ENCODE measurements at regions not wholly inside any gene's neighbourhood (a gene's known extent, or its start where the extent isn't known, plus 50 kb on each side); places are given as distances from the start of the nearest gene placed in this dataset.

DNA sequence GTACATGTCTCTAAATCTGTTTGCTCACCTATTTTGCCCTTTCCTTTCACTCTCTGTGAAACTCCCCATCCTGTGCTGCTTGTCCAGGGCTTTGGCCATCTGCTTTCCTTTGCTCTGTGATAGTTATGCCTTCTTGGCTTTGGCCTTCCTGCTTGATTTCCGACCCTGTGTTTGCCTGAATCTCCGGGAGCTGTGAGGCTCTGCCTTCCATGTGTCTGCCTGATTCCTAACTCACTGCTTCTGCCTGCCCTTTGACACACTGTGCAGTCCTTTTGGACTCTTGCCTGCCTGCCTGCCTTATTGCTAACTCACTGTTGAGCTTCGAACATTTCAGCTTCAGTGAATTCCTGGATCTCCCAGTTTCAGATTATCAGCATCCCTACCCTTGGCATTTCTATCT lies 143.1 kb downstream of the C4orf33 start:
- Histone ChIP-seq H3K4me3 (ENCODE audit: low read length) (no peak overlapping the region), H4K5ac (ENCODE audit: low read length) (no peak overlapping the region), H3K4me1 (ENCODE audit: control insufficient read depth, low read depth, low read length) (no peaks in the 10 kb centered on the region), H4K8ac (ENCODE audit: low read depth, low read length) (no peak overlapping the region), H2BK5ac (ENCODE audit: low read length) (no peak overlapping the region), H3K23ac (ENCODE audit: low read length) (no peak overlapping the region), H3K27ac (ENCODE audit: low read depth, low read length) (no peak overlapping the region), H3K9ac (ENCODE audit: low read length) (no peak overlapping the region), H2BK120ac (ENCODE audit: low read depth, low read length) (no peak overlapping the region), H3K27me3 (ENCODE audit: insufficient read depth, low read length, poor library complexity) (no peaks in the 10 kb centered on the region), H3K36me3 (ENCODE audit: control insufficient read depth, insufficient read depth, low read length) (no peaks in the 10 kb centered on the region), H2AK5ac (ENCODE audit: low read length) (no peak overlapping the region), H3K4ac (ENCODE audit: low read depth, low read length) (no peak overlapping the region), H3K4me2 (ENCODE audit: low read length) (no peak overlapping the region), H3K56ac (ENCODE audit: low read length) (no peak overlapping the region), H3K79me1 (ENCODE audit: low read length) (no peaks in the 10 kb centered on the region), H3K79me2 (ENCODE audit: control insufficient read depth, insufficient read depth, low read length) (no peaks in the 10 kb centered on the region), H2BK15ac (replicated peaks; ENCODE audit: low read depth) (no peak overlapping the region), H3K18ac (ENCODE audit: low read length) (no peak overlapping the region)
- no peak for DNase-seq
- WGBS (ENCODE audit: extremely low coverage, insufficient coverage, low lambda C conversion rate), result no CpG with 5 or more reads among the region's 3 CpGs

DNA sequence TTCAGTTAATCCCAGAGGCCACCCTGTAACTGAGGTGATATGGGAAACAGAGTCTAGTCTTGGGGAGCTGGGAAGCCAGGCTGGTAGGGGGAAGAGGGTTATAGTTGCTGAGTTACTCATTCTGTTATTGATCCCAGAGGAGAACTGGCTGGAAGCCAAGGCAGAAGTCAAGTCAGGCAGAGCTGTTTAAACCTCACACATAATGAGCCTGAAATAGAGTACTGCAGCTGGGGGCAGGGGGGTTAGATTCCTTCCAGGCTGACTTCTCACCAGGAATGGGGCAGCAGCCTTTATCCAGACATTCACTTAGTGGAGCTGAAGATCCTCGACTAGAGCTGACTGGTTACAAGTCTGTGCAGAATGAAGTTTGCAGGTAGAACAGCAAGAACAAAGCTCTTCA lies 144.9 kb downstream of the C4orf33 start:
- H2BK15ac ChIP-seq (replicated peaks; ENCODE audit: low read depth), result no peak overlapping the region
- no peak overlapping the region for H3K23ac ChIP-seq (ENCODE audit: low read length)
- no peak for DNase-seq
- WGBS (ENCODE audit: extremely low coverage, insufficient coverage, low lambda C conversion rate), result no CpG with 5 or more reads among the region's 1 CpG
- no peaks in the 10 kb centered on the region for H3K4me1 ChIP-seq (ENCODE audit: control insufficient read depth, low read depth, low read length)
- no peak overlapping the region for H3K4ac ChIP-seq (ENCODE audit: low read depth, low read length)
- no peak overlapping the region for H3K56ac ChIP-seq (ENCODE audit: low read length)
- no peak overlapping the region for H2AK5ac ChIP-seq (ENCODE audit: low read length)
- no peak overlapping the region for H3K18ac ChIP-seq (ENCODE audit: low read length)
- no peak overlapping the region for H3K4me2 ChIP-seq (ENCODE audit: low read length)
- H3K79me2 ChIP-seq (ENCODE audit: control insufficient read depth, insufficient read depth, low read length), result no peaks in the 10 kb centered on the region
- no peak overlapping the region for H2BK5ac ChIP-seq (ENCODE audit: low read length)
- H3K4me3 ChIP-seq (ENCODE audit: low read length), result no peak overlapping the region
- H4K8ac ChIP-seq (ENCODE audit: low read depth, low read length), result no peak overlapping the region
- no peak overlapping the region for H3K27ac ChIP-seq (ENCODE audit: low read depth, low read length)
- no peaks in the 10 kb centered on the region for H3K36me3 ChIP-seq (ENCODE audit: control insufficient read depth, insufficient read depth, low read length)
- no peaks in the 10 kb centered on the region for H3K27me3 ChIP-seq (ENCODE audit: insufficient read depth, low read length, poor library complexity)
- no peak overlapping the region for H4K5ac ChIP-seq (ENCODE audit: low read length)
- H2BK120ac ChIP-seq (ENCODE audit: low read depth, low read length), result no peak overlapping the region
- no peaks in the 10 kb centered on the region for H3K79me1 ChIP-seq (ENCODE audit: low read length)
- no peak overlapping the region for H3K9ac ChIP-seq (ENCODE audit: low read length)

DNA sequence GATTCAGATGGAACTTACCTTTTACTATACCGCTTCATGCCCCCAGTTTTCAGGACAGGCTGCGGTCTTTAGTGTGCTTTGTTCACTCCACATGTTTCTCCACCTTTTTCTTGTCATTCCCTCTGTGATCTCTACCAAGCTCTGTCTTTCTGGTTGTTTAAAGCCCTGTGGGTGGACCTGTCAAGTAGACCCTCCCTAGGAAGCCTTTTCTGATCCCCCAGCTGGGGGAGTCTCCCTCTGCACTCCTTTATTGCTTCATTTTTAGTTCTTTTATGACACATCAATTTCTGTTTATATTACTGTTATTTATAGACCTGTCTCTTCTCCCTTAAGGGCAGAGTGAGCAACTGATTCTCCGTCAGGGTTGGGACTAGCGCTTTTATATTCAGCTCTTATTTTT lies 150.2 kb downstream of the C4orf33 start:
- Histone ChIP-seq H3K9ac (ENCODE audit: low read length) (no peak overlapping the region), H4K8ac (ENCODE audit: low read depth, low read length) (no peak overlapping the region), H3K27ac (ENCODE audit: low read depth, low read length) (no peak overlapping the region), H3K4me2 (ENCODE audit: low read length) (no peak overlapping the region), H2AK5ac (ENCODE audit: low read length) (no peak overlapping the region), H2BK120ac (ENCODE audit: low read depth, low read length) (no peak overlapping the region), H3K18ac (ENCODE audit: low read length) (no peak overlapping the region), H3K79me1 (ENCODE audit: low read length) (no peaks in the 10 kb centered on the region), H3K56ac (ENCODE audit: low read length) (no peak overlapping the region), H3K4me1 (ENCODE audit: control insufficient read depth, low read depth, low read length) (no peaks in the 10 kb centered on the region), H3K4me3 (ENCODE audit: low read length) (no peak overlapping the region), H3K36me3 (ENCODE audit: control insufficient read depth, insufficient read depth, low read length) (no peaks in the 10 kb centered on the region), H3K4ac (ENCODE audit: low read depth, low read length) (no peak overlapping the region), H2BK15ac (replicated peaks; ENCODE audit: low read depth) (no peak overlapping the region), H2BK5ac (ENCODE audit: low read length) (no peak overlapping the region), H4K5ac (ENCODE audit: low read length) (no peak overlapping the region), H3K79me2 (ENCODE audit: control insufficient read depth, insufficient read depth, low read length) (no peaks in the 10 kb centered on the region), H3K27me3 (ENCODE audit: insufficient read depth, low read length, poor library complexity) (no peaks in the 10 kb centered on the region), H3K23ac (ENCODE audit: low read length) (no peak overlapping the region)
- WGBS (ENCODE audit: extremely low coverage, insufficient coverage, low lambda C conversion rate), result no CpG with 5 or more reads among the region's 4 CpGs
- DNase-seq, result no peak

DNA sequence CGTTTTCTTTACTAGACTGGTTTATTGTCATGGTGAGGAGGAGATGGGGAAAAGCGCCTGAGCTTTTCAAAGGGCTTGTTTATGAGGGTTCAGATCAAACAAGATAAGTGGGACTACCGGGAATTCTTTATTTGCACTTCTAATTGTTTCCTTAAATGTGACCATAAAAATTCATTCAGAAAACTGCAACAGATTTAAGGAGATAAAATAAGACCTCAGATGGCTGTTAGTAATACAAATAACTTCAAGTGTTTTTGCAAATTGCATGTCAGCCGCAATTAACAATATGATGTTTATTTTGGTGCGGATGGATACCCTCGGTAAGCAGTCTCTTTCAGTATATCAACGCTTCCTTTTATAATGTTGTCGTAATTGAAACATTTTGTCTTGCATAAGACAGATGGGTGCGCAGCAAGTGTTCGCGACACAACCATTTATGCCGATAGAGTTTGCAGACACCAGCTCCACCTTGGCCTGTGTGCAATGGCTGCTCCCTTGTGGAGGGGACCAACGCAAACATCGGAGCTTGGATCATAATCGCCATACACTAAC lies 151.0 kb downstream of the C4orf33 start:
- no peak overlapping the region for H2AK5ac ChIP-seq (ENCODE audit: low read length)
- H3K79me2 ChIP-seq (ENCODE audit: control insufficient read depth, insufficient read depth, low read length), result no peaks in the 10 kb centered on the region
- H3K79me1 ChIP-seq (ENCODE audit: low read length), result no peaks in the 10 kb centered on the region
- H3K9ac ChIP-seq (ENCODE audit: low read length), result no peak overlapping the region
- no peaks in the 10 kb centered on the region for H3K36me3 ChIP-seq (ENCODE audit: control insufficient read depth, insufficient read depth, low read length)
- no peak overlapping the region for H2BK120ac ChIP-seq (ENCODE audit: low read depth, low read length)
- no peak overlapping the region for H4K8ac ChIP-seq (ENCODE audit: low read depth, low read length)
- no peak overlapping the region for H3K27ac ChIP-seq (ENCODE audit: low read depth, low read length)
- H2BK15ac ChIP-seq (replicated peaks; ENCODE audit: low read depth), result no peak overlapping the region
- no peak overlapping the region for H3K4me2 ChIP-seq (ENCODE audit: low read length)
- no peak overlapping the region for H3K18ac ChIP-seq (ENCODE audit: low read length)
- H3K27me3 ChIP-seq (ENCODE audit: insufficient read depth, low read length, poor library complexity), result no peaks in the 10 kb centered on the region
- no peak overlapping the region for H3K4me3 ChIP-seq (ENCODE audit: low read length)
- no peak for DNase-seq
- H4K5ac ChIP-seq (ENCODE audit: low read length), result no peak overlapping the region
- no CpG with 5 or more reads among the region's 15 CpGs for WGBS (ENCODE audit: extremely low coverage, insufficient coverage, low lambda C conversion rate)
- no peak overlapping the region for H2BK5ac ChIP-seq (ENCODE audit: low read length)
- no peak overlapping the region for H3K56ac ChIP-seq (ENCODE audit: low read length)
- no peak overlapping the region for H3K23ac ChIP-seq (ENCODE audit: low read length)
- H3K4ac ChIP-seq (ENCODE audit: low read depth, low read length), result no peak overlapping the region
- no peaks in the 10 kb centered on the region for H3K4me1 ChIP-seq (ENCODE audit: control insufficient read depth, low read depth, low read length)

DNA sequence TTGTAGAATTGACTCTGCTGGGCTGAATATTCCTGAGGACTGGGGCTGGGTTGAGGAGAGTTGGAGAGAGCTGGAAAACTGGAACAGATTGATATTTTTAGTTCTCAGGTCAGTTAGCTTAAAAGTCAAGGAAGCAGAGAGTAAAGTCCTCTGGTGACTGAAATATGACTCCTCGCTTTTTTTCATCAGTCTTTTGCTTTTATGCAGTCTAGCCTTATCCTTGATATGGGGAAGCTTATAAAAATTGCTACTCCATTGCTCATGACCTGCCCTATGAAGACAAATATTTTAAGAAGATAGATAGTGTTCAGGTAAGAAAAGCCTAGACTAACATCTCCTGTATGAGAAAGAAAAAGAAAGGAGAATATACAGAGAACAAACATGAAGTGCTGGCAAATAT lies 152.7 kb downstream of the C4orf33 start:
- Histone ChIP-seq H3K27ac (ENCODE audit: low read depth, low read length) (no peak overlapping the region), H3K18ac (ENCODE audit: low read length) (no peak overlapping the region), H3K4me2 (ENCODE audit: low read length) (no peak overlapping the region), H3K9ac (ENCODE audit: low read length) (no peak overlapping the region), H4K8ac (ENCODE audit: low read depth, low read length) (no peak overlapping the region), H3K4me3 (ENCODE audit: low read length) (no peak overlapping the region), H3K79me1 (ENCODE audit: low read length) (no peaks in the 10 kb centered on the region), H2BK15ac (replicated peaks; ENCODE audit: low read depth) (no peak overlapping the region), H2AK5ac (ENCODE audit: low read length) (no peak overlapping the region), H4K5ac (ENCODE audit: low read length) (no peak overlapping the region), H3K4me1 (ENCODE audit: control insufficient read depth, low read depth, low read length) (no peaks in the 10 kb centered on the region), H3K36me3 (ENCODE audit: control insufficient read depth, insufficient read depth, low read length) (no peaks in the 10 kb centered on the region), H3K27me3 (ENCODE audit: insufficient read depth, low read length, poor library complexity) (no peaks in the 10 kb centered on the region), H3K4ac (ENCODE audit: low read depth, low read length) (no peak overlapping the region), H3K23ac (ENCODE audit: low read length) (no peak overlapping the region), H3K56ac (ENCODE audit: low read length) (no peak overlapping the region), H3K79me2 (ENCODE audit: control insufficient read depth, insufficient read depth, low read length) (no peaks in the 10 kb centered on the region), H2BK5ac (ENCODE audit: low read length) (no peak overlapping the region), H2BK120ac (ENCODE audit: low read depth, low read length) (no peak overlapping the region)
- WGBS (ENCODE audit: extremely low coverage, insufficient coverage, low lambda C conversion rate), result no CpG with 5 or more reads among the region's 1 CpG
- no peak for DNase-seq

DNA sequence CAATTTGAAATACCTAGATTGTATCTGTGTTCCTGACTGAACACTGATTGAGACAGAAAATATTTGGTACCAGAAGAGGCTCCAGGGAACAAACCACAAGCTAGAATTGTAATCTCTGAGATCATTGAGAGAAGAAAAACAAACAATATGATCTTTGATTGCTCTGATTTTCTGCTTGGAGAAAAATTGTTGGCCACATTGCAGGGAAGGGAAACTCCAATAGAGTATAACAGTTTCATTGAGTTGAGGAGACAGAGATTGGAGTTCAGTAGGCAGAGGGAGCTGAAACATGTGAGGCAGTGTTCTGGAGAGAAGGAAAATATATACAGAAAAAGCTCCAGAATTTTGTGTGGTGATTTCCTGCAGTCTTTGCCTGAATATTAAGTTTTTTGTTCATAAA lies 158.2 kb downstream of the C4orf33 start:
- no peak overlapping the region for H2BK120ac ChIP-seq (ENCODE audit: low read depth, low read length)
- H3K27ac ChIP-seq (ENCODE audit: low read depth, low read length), result no peak overlapping the region
- H3K4me2 ChIP-seq (ENCODE audit: low read length), result no peak overlapping the region

More for the DNA sequence above, 158.2 kb downstream of the C4orf33 start:
- H3K79me2 ChIP-seq (ENCODE audit: control insufficient read depth, insufficient read depth, low read length), result no peaks in the 10 kb centered on the region
- no peak overlapping the region for H3K4ac ChIP-seq (ENCODE audit: low read depth, low read length)
- H3K4me1 ChIP-seq (ENCODE audit: control insufficient read depth, low read depth, low read length), result no peaks in the 10 kb centered on the region
- DNase-seq, result no peak
- no peak overlapping the region for H4K8ac ChIP-seq (ENCODE audit: low read depth, low read length)
- no peak overlapping the region for H3K56ac ChIP-seq (ENCODE audit: low read length)
- H3K27me3 ChIP-seq (ENCODE audit: insufficient read depth, low read length, poor library complexity), result no peaks in the 10 kb centered on the region
- H2AK5ac ChIP-seq (ENCODE audit: low read length), result no peak overlapping the region
- H3K36me3 ChIP-seq (ENCODE audit: control insufficient read depth, insufficient read depth, low read length), result no peaks in the 10 kb centered on the region
- H2BK15ac ChIP-seq (replicated peaks; ENCODE audit: low read depth), result no peak overlapping the region
- H3K9ac ChIP-seq (ENCODE audit: low read length), result no peak overlapping the region
- no peak overlapping the region for H3K23ac ChIP-seq (ENCODE audit: low read length)
- no peak overlapping the region for H4K5ac ChIP-seq (ENCODE audit: low read length)
- no peak overlapping the region for H2BK5ac ChIP-seq (ENCODE audit: low read length)
- H3K18ac ChIP-seq (ENCODE audit: low read length), result no peak overlapping the region
- H3K79me1 ChIP-seq (ENCODE audit: low read length), result no peaks in the 10 kb centered on the region
- H3K4me3 ChIP-seq (ENCODE audit: low read length), result no peak overlapping the region
